NCI-H2171 treated with DMSO at 0.1 percent for 48 hours (cell line): ENCODE measurements at regions not wholly inside any gene's neighbourhood (a gene's known extent, or its start where the extent isn't known, plus 50 kb on each side); places are given as distances from the start of the nearest gene placed in this dataset.

Experiments used
- DNase-seq: peaks from one replicate; lab custom pipeline; 2025; lab: John Stamatoyannopoulos, UW

- peak; percentile 19 for DNase-seq
Observed at GRCh38 chr3:165283328-165283727, 87.1 kb upstream of the SLITRK3 start.

DNA sequence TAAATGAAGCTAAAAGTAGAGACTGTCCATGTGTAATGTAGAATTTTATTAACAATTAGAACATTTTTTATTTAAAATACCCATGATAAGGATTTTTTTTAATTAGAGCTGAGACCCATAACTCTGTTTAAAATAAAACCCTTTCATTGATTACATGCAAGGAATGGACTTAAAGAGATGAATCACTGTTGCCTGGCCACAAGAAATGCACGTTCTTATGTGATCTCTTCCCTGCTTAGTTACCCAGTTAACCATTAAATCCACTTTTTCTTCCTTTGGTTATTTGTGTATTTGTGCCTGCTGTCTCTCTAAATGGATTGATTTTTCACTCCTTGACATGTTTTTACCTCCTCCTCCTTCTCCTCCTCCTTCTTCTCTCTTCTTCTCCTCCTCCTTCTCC lies 83.3 kb upstream of the SLITRK3 start:
- no peak for DNase-seq

GRCh38 chr3:165273411-165273810 lies 77.2 kb upstream of the SLITRK3 start:
- no peak for DNase-seq

DNA sequence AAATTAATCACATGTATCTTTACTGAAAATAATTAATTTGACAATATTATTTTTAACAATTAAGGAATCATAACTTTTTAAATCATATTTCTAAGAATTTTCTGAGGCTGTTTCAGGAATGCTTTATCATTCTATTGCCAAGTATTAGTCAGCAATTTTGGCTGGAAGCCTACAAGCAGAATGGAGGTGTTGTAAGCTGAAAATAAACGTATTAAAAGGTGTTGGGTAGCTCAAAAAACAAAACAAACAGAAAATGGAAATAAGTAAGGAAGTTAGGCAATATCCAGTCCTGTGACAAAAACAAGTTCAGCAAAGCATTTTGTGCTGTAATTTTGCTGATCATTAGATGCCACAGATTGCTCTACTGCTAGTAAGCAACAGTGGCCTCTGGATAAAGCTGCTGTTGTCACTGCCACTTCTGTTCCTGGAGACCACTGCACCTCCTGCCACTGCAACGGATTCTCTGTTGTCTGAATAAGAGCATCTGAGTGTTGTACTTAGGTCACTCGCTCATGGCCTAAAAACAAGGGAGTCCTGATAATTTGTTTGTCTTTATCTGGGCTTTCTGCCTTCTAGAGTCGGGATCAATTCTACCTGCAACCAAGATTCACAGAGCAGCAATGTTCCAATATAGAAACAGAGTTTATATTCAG lies 63.5 kb upstream of the SLITRK3 start:
- no peak for DNase-seq

DNA sequence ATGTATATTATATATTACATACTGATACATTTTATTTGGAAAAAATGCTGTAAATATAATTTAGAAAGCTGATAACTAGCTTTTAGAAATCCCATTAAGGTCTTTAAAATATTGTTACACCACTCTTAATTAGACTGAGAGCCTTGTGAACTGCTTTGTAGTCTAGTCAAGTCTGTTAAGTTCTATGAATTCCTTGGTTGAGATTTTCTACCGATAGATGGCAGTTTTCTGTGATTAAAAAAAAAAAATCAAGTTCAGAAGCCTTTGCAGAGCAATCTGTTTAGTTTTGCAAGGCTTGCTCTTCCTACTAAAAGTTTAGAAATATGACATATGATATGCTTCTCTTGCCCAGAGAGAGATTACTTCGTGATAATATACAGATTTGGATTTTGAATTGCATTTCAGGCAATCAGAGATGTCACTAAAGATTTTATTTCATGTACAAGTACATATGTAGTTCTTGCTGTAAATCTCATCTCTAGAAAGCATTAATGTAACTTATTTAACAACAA lies 60.4 kb upstream of the SLITRK3 start:
- DNase-seq, result no peak

DNA sequence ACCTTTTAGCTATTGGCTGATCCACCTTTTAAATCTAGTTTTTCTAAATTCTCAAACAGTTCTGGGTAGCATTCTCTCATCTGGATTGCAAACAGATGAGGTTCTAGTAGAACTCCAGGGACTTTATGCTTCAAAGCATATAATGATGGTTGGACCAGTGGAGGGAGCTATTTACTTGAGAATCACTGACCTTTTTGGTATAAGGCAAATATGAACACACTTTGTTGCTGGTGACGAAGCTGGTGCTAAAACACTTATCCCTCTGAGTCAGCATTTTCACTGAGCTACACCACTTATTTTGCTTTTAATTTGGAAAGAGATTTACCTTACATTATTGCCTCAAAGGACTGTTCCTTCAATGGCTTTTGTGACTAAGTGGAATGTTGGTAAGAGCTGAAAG lies 58.6 kb upstream of the SLITRK3 start:
- no peak for DNase-seq
